ENCODE measurements at regions not wholly inside any gene's neighbourhood (a gene's known extent, or its start where the extent isn't known, plus 50 kb on each side); places are given as distances from the start of the nearest gene placed in this dataset.
"Not testable (repeated sequence)": the region's sequence is repeated elsewhere in the genome, so short reads cannot be mapped to it uniquely, and the experiment has no call there.

GRCh38 chr12:107144441-107144840, 51.1 kb upstream of the CRY1 start:
- intact Hi-C loops (cut with micrococcal nuclease): no loop called here

- intact Hi-C loops (cut with micrococcal nuclease): no loop called here
These were observed 51.6 kb upstream of the CRY1 start for GRCh38 chr12:107144990-107145389.

GRCh38 chr12:107145397-107145796, 52.0 kb upstream of the CRY1 start:
- intact Hi-C loops (cut with micrococcal nuclease): no loop called here

DNA sequence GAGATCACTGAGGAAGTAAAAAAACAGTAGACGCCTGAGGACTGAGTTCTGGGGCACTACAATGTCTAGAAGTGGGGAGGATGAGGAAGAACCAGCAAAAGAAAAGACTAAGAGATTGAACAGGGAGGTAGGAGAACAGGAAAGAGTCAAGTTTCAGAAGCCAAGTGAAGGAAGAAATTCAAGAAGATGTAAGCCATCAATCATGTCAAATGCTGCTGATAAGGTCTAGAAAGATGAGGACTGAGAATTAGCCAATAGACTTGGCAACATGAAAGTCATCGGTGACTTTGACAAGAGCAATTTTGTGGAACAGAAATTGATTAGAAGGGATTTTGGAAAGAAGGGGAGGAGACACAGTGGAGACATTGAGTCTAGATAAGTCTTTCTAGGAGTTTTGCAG, 54.8 kb upstream of the CRY1 start:
- intact Hi-C loops (cut with micrococcal nuclease): no loop called here

DNA sequence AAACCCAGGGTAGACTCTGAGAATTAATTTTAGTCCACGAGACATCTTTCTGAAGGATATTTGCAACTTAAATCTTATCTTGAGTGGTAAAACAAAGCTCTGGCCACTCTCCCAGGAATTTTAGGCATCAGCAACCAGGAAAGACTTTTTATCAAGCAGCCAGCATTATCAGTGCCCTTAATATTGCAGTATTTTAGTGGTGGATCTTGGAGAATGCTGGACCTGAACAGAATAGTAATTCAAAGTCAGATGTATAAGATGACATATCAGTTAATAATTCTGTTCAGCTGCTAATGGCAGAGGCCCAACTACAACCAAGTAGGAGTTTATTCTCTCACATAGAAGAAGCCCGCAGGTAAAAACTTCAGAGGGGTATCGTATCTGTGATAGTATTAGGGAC, 59.0 kb upstream of the CRY1 start:
- intact Hi-C loops (cut with micrococcal nuclease): no loop called here

- intact Hi-C loops (cut with micrococcal nuclease): no loop called here
These were observed 66.1 kb upstream of the CRY1 start for GRCh38 chr12:107159384-107159900.

- intact Hi-C loops (cut with micrococcal nuclease): no loop called here
These were observed 70.1 kb upstream of the CRY1 start for GRCh38 chr12:107163413-107163812.

- intact Hi-C loops (cut with micrococcal nuclease): no loop called here
These were observed 71.0 kb upstream of the CRY1 start for GRCh38 chr12:107164392-107164791.

- intact Hi-C loops (cut with micrococcal nuclease): no loop called here
These were observed 72.2 kb upstream of the CRY1 start for GRCh38 chr12:107165581-107165980.

GRCh38 chr12:107167756-107168155, 74.4 kb upstream of the CRY1 start:
- intact Hi-C loops (cut with micrococcal nuclease): no loop called here

DNA sequence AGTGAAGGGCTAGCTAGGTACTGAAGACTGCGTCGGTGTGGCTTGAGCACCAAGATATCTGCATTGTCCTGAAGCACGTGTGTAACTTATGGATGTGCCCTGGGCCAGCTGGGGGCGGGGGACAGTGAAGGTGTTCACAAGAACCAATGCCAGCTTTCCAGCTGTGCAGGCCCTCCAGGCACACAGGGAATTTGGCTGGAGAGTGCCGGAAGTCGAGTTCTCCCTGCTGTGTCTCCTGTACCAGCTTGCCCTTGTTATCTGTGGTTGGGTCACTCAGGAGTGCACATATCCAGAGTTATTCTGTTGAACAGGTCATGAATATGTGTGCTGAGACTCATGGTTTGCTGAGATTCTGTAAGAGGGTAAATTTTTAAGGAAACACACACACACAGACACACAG, 75.9 kb upstream of the CRY1 start:
- intact Hi-C loops (cut with micrococcal nuclease): no loop called here

DNA sequence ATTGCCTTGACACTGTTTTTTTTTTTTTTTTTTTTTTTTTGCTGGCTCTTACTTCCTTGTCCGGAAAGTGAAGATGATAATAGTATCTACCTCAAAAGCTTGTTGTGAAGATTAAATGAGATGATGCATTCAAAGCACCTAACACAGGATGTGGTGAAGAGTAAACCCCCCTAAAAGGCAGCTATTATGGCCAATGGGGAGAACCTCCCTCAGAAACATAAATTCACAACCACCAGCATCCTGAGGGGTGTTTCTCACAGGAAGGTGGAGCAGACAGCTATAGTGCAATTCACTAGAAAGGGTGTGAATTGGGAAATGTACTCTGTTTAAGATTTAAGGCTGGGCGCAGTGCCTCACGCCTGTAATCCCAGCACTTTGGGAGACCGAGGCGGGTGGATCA, 85.4 kb upstream of the CRY1 start:
- intact Hi-C loops (cut with micrococcal nuclease): no loop called here

- intact Hi-C loops (cut with micrococcal nuclease): no loop called here
These were observed 86.5 kb upstream of the CRY1 start for GRCh38 chr12:107179871-107180270.

DNA sequence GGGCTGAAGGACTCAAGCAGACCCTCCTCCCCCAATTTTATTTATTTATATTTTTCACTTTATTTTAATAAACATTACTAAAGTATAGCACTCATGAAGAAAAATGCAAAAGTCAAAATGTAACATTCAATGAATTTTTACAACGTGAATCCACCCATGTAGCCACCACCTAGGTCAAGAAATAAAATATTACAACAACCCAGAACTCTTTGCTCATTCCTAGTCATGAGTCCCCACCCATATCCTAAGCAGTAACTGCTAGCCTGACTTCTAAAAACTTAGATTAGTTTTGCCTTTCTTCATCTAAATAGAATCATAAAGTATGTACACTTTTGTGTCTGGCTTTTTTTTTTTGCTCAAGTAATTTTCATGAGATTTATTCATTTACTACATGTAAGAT, 86.9 kb upstream of the CRY1 start:
- intact Hi-C loops (cut with micrococcal nuclease): no loop called here

DNA sequence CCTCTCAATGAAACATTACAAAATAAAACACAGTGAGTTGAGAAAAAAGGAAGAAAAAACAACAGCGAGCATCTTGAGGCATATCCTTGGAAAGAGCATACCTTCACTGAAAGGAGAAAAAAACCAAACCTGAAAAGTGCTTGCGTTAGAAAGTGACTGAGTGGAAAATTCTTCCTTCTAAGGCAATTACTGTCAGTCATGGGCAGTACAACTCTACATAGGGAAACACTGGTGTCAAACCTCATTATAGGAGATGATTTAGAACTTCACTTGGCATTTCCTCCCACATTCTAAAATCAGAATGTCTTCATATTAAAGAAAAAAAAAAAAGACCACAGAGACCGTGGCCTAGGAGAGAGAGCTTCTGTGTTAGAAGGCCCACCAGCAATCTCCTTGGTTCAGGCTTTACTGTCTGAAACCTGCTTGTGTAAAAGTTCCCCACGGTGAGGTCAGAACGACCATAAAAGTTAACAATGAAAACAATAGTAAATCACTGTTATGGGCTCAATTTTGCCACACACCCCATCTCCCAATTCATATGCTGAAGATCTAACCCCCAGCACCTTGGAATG, 91.1 kb upstream of the CRY1 start:
- intact Hi-C loops (cut with micrococcal nuclease): no loop called here

DNA sequence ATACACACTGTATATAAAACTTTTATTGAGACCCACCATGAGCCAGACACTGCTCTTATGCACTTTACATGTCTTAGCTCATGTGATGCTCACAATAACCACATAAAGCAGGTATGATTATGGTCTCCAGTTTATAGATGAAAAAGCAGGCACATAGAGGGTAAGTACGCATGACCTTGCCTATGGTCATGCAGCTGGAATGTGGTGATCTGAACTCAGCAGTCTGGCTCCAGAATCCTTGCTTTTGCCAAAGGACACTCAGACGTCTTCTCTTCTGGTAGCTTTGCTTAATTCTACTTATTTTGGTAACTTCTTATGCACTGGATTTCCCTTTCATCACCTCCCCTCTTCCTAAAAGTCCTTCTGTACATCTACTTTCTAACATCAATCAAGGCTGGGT, 103.3 kb upstream of the CRY1 start:
- intact Hi-C loops (cut with micrococcal nuclease): no loop called here

GRCh38 chr12:107200394-107200793, 107.0 kb upstream of the CRY1 start:
- intact Hi-C loops (cut with micrococcal nuclease): no loop called here

- intact Hi-C loops (cut with micrococcal nuclease): no loop called here
These were observed 114.7 kb upstream of the CRY1 start for GRCh38 chr12:107207931-107208525.

DNA sequence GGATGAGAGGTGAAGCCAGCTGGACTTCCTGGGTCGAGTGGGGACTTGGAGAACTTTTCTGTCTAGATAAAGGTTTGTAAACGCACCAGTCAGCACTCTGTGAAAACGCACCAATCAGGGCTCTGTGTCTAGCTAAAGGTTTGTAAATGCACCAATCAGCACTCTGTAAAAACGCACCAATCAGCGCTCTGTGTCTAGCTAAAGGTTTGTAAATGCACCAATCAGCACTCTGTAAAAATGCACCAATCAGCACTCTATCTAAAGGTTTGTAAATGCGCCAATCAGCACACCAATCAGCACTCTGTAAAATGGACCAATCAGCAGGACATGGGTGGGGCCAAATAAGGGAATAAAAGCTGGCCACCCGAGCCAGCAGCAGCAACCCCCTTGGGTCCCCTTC, 116.4 kb upstream of the CRY1 start:
- intact Hi-C loops (cut with micrococcal nuclease): not testable (repeated sequence)

GRCh38 chr12:107214373-107214773, 121.0 kb upstream of the CRY1 start:
- intact Hi-C loops (cut with micrococcal nuclease): not testable (repeated sequence)

GRCh38 chr12:107216411-107216810, 123.1 kb upstream of the CRY1 start:
- intact Hi-C loops (cut with micrococcal nuclease): not testable (repeated sequence)

DNA sequence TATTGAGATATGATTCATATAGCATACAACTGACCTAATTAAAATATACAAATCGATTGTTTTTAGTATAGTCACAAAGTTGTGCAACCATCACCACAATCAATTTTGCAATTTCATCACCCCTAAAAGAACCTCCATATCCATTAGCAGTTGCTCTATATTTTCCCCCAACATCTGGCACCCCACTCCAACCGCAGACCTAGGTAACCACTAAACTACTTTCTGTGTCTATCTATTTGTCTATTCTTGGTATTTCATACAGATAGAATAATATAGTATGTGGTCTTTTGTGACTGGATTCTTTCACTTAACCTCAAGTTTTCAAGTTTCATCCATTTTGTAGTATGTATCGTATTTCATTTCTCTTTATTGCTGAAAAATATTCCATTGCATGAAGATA, 126.0 kb upstream of the CRY1 start:
- intact Hi-C loops (cut with micrococcal nuclease): no loop called here

GRCh38 chr12:107221913-107222312, 128.6 kb upstream of the CRY1 start:
- intact Hi-C loops (cut with micrococcal nuclease): no loop called here

Data from T-helper 1 cell treated with Interleukin-12 subunit alpha and Interleukin-12 subunit beta and Interleukin-4 antibody, amounts not matched to agents 30 ng/mL and 1 ng/mL, for 36 hours (primary cell).